HL-60 (cell line): ENCODE measurements at regions not wholly inside any gene's neighbourhood (a gene's known extent, or its start where the extent isn't known, plus 50 kb on each side); places are given as distances from the start of the nearest gene placed in this dataset.

Experiments used
- POLR2AphosphoS5 ChIP-seq: IDR thresholded peaks from 2 replicates; pipeline ENCODE4 v1.6.1; 2012; ENCODE audit warnings: low read depth
- REST ChIP-seq: IDR thresholded peaks from 2 replicates; pipeline ENCODE4 v1.6.1; 2012; ENCODE audit warnings: low read depth; ENCODE audit not compliant: insufficient replicate concordance
- SPI1 ChIP-seq: IDR thresholded peaks from 2 replicates; pipeline ENCODE4 v1.6.1; 2012; ENCODE audit warnings: low read depth, mild to moderate bottlenecking, borderline replicate concordance
- TF ChIP-seq, protein P1 (sequence below): IDR thresholded peaks from one replicate; pipeline ENCODE4 v1.5.1; 2011; ENCODE audit warnings: low read length, control low read depth, inconsistent platforms; ENCODE audit not compliant: insufficient read depth

GRCh38 chr2:176424746-176425145, 155.5 kb downstream of the MTX2 start:
- TF ChIP-seq, protein P1, sequence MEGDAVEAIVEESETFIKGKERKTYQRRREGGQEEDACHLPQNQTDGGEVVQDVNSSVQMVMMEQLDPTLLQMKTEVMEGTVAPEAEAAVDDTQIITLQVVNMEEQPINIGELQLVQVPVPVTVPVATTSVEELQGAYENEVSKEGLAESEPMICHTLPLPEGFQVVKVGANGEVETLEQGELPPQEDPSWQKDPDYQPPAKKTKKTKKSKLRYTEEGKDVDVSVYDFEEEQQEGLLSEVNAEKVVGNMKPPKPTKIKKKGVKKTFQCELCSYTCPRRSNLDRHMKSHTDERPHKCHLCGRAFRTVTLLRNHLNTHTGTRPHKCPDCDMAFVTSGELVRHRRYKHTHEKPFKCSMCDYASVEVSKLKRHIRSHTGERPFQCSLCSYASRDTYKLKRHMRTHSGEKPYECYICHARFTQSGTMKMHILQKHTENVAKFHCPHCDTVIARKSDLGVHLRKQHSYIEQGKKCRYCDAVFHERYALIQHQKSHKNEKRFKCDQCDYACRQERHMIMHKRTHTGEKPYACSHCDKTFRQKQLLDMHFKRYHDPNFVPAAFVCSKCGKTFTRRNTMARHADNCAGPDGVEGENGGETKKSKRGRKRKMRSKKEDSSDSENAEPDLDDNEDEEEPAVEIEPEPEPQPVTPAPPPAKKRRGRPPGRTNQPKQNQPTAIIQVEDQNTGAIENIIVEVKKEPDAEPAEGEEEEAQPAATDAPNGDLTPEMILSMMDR, result no peak
- TF ChIP-seq SPI1, result no peak
- TF ChIP-seq POLR2AphosphoS5, result no peak
- no peak for TF ChIP-seq REST
